Stimulated activated CD4-positive, alpha-beta T cell treated with anti-CD3 and anti-CD28 coated beads, Interleukin-12 subunit alpha, Interleukin-12 subunit beta, amount 100 ng/mL, for 4 hours (primary cell): ENCODE measurements at regions not wholly inside any gene's neighbourhood (a gene's known extent, or its start where the extent isn't known, plus 50 kb on each side); places are given as distances from the start of the nearest gene placed in this dataset.
"Not testable (repeated sequence)": the region's sequence is repeated elsewhere in the genome, so short reads cannot be mapped to it uniquely, and the experiment has no call there.

Experiments used
- DNase-seq: peaks from one replicate; pipeline ENCODE4 v3.0.0-alpha.2; 2020

DNA sequence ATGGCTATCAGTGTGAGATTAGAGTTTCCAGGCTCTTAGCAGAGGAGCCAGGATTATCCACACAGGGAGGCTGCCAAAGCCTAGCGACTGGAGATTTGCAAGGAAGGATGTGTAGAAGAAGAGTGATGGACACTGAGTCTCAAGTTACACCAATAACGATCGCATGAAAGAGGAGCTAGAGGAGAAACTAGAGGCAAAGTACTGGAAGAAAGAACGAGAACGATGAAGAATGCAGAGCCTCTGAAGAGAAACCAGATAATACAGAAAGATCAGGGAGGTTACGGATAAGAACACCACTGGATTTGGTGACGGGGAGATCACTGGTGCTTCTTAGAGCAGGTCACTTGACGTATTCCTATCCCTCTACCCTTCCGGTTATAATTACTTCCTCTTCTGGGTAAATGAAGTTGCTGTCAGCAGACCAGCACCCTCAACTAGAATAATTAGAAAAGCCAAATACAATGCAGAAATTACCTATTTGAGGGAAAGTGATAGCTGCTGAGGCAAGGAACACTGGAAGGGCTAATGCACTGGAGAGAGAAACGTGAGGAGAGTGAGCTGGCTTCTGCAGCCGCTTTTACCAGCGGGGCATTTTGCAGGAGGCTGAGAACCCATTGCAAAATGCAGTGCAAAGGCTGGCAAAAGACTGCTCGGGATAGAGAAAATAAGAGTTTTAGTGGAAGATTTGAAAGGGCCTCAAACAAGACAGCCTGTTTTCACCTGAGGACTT, 93.1 kb upstream of the HIF1A start:
- no peak for DNase-seq

GRCh38 chr14:61602733-61603077, 92.6 kb upstream of the HIF1A start:
- DNase-seq = no peak

- no peak for DNase-seq
Observed at GRCh38 chr14:61603736-61604135, 91.6 kb upstream of the HIF1A start.

DNA sequence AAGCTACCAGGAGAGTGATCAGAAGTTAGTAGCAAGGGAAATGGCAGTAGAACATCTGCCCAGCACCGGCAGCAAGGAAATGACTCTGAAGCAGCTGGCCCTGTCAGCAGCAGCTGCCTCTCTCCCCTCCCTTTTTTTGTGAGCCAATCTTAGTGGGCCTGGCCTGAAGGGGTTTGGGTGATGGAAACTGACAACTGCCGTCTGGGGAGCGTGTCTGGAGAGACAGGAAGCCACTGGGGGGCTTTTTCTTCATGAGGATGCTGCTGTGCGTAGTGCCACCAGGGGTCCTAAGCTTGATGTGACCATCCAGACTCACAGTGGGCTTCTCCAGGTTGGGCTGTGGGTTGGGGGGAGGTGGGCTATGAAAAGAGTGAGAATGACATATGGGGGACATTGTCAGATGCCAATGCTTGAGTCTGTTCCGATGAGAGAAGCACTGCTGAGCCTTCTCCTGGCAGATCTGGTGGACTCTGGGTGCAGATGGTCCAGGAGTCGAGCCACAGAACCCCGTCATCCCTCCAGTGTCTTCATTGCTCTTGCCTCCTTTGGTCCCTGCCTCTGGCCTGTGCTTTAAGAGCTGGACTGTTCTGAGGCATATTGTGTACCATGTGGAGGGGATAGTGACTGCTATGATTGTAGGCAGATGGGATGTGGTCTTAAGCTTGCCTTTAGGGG, 87.6 kb upstream of the HIF1A start:
- no peak for DNase-seq

- DNase-seq = no peak
Observed at GRCh38 chr14:61608245-61609165, 86.8 kb upstream of the HIF1A start.

DNA sequence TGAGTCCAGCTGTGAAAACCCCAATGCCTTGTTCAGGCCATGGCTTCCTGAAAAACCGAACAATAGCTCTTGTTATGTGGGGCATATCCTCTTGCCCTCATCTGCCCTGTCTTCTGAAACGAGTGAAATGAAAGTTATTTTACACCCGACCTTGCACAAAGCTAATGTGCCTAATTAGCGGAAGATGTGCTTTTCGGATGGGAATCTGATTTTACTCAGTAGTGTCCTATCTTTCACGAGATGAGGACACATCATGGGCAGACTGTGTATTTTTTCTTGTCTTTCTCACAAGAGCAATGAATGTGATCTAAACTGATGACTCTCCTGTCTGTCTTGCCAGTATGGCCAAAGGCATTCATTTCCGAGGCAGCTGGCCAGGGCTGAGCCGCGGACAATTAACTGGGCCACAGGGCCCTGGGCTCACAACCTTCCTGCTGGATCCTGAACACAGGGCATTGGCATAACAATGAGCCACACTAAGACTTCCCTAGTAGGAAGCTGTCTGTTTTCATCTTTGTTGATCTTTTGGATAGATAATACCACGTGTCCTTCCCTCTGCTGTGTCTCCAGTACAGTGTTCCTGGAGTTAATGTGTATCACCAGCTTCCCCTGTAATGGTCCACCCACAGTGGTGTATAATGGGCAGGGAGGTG, 86.0 kb upstream of the HIF1A start:
- DNase-seq = no peak

- no peak for DNase-seq
Observed at GRCh38 chr14:61609884-61610283, 85.4 kb upstream of the HIF1A start.

GRCh38 chr14:61610900-61611299, 84.4 kb upstream of the HIF1A start:
- no peak for DNase-seq

GRCh38 chr14:61611880-61612630, 83.3 kb upstream of the HIF1A start:
- no peak for DNase-seq

DNA sequence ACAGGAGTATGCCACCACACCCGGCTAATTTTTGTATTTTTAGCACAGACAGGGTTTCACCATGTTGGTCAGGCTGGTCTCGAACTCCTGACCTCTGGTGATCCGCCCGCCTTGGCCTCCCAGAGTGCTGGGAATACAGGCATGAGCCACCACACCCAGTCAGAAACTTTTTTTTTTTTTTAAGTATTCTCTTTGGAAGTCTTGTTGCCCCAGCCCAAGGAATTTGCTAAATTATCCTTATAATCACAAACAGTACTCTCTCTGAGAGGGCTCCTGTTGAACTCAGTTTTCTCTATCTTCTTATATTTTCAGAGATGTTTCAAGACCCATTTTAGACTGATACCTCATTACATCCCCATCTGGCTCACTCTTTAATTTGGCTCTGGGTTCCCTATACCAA, 82.3 kb upstream of the HIF1A start:
- DNase-seq = not testable (repeated sequence)

DNA sequence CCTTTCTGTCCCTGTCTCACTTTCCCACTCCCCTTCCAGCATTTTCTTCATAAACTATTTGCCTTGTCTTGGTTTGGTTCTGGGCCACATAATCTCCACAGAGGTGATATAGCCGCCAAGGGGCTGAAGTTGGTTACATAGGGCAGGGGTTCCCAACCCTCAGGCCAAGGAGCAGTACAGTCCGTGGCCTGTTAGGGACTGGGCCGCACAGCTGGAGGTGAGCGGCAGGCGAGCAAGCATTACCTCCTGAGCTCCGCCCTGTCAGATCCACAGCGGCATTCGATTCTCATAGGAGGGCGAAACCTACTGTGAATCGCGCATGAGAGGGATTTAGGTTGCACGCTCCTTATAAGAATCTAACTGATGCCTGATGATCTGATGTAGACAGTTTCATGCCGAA, 80.6 kb upstream of the HIF1A start:
- DNase-seq = no peak

- DNase-seq = no peak
Observed at GRCh38 chr14:61615743-61616523, 79.4 kb upstream of the HIF1A start.

DNA sequence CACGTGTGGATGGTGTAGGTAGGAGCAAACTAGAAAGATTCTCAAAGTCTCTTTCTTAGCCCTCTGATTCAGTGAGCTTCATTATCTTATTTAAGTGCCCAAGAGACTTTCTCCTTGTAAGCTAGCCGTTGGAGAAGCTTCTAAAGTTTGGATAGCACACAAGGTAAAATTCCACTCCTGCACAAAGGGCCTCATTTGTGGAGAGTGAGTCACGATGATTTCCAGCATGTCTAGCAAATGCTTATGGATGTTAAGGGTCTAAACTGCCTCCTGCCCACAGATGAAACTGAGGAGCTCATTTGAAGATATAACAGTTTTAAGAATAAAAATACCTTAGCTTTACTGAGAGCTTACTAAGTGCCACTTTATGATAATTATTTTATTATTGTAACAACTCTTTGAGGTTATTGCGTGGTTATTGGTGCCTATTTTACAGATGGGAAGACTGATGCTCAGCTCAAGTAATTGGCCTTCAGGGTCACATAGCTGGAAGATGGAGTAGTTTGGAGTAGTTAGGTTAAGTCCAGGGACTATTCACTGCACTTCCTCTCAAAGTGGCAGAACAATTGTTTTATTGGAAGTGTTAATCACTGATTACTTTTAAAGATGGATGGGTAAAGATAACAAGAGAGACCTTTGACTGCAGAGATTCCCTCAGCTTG, 78.7 kb upstream of the HIF1A start:
- no peak for DNase-seq

- no peak for DNase-seq
Observed at GRCh38 chr14:61618448-61618847, 76.9 kb upstream of the HIF1A start.

GRCh38 chr14:61619494-61619893, 75.8 kb upstream of the HIF1A start:
- no peak for DNase-seq

- DNase-seq = peak; percentile 27
Observed at GRCh38 chr14:61620130-61620946, 75.0 kb upstream of the HIF1A start.

DNA sequence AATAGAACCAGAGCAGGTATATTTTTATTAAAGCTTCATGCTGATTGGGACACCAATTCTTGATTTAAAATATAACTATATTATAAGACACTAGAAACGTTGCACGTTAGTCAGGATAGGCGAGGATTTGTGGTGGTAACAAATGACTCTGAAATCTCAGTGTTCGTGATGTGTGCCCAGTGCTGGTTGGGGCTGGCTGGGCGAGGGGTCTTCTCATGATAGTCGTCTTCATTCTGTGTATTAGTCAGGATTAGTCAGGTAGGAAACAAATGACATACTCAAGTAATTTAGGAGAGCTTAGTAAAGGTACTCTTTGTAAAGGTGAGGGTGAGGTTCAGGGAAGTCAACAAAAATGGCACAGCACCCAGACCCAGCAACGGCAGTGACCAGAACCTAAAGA, 73.9 kb upstream of the HIF1A start:
- DNase-seq = no peak

GRCh38 chr14:61622051-61622450, 73.3 kb upstream of the HIF1A start:
- DNase-seq = no peak

GRCh38 chr14:61623927-61624326, 71.4 kb upstream of the HIF1A start:
- DNase-seq = no peak

GRCh38 chr14:61625165-61625564, 70.1 kb upstream of the HIF1A start:
- DNase-seq = no peak
